ENCODE measurements at regions not wholly inside any gene's neighbourhood (a gene's known extent, or its start where the extent isn't known, plus 50 kb on each side); places are given as distances from the start of the nearest gene placed in this dataset.

DNA sequence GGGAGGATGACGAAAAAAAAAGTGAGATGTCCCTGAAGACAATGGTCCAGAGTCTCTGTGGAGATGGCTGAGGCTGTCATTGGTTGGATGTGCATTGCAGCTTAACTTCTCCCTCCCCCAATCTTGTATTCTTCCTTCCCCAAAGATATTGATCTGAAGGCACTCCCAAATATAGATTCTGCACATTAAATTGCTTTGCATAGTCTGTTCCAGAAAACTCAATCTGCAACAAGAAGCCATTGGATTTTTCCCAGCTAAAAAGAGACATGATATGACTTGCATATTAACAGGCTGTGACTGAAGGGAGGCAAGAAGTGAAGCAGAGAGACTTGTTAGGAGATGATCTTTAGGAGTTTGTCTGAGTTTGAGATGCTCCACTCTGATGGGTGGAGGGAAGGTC, 245.2 kb upstream of the MOCS1 start:
- TF ChIP-seq FOXM1 (IDR thresholded peaks at IDR 0.05; ENCODE audit: borderline replicate concordance) (no peak), SUZ12 (IDR thresholded peaks at IDR 0.05) (no peak), ZNF384 (IDR thresholded peaks at IDR 0.05) (no peak), NFRKB (IDR thresholded peaks at IDR 0.05) (no peak)
